ENCODE measurements at regions not wholly inside any gene's neighbourhood (a gene's known extent, or its start where the extent isn't known, plus 50 kb on each side); places are given as distances from the start of the nearest gene placed in this dataset.

- TF ChIP-seq ZNF44 (CRISPR knock-in tag; IDR thresholded peaks at IDR 0.05): no peak
- TF ChIP-seq MBD4 (IDR thresholded peaks at IDR 0.05; ENCODE audit: borderline replicate concordance, low read length): no peak
- TF ChIP-seq RXRB (CRISPR knock-in tag; IDR thresholded peaks at IDR 0.05; ENCODE audit: borderline replicate concordance): no peak
- no peak for TF ChIP-seq CEBPB (IDR thresholded peaks at IDR 0.05; ENCODE audit: borderline replicate concordance, low read depth, low read length)
- no peak for TF ChIP-seq ZNF615 (CRISPR knock-in tag; IDR thresholded peaks at IDR 0.05; ENCODE audit: borderline replicate concordance)
- no peak for TF ChIP-seq KAT8 (CRISPR knock-in tag; IDR thresholded peaks at IDR 0.05)
- no peak for TF ChIP-seq ZNF7 (CRISPR knock-in tag; IDR thresholded peaks at IDR 0.05)
Measured at GRCh38 chr4:108484187-108484586, 136.2 kb upstream of the RPL34 start (continued).

GRCh38 chr4:108483650-108484049 lies 136.7 kb upstream of the RPL34 start:
- H3K27me3 ChIP-seq (ENCODE audit: control insufficient read depth in 1 of 2, insufficient read depth in 2 of 2, low read length in 2 of 2): no peaks in the 10 kb centered on the region; a peak in 1 of 5 replicates
- TF ChIP-seq ZBTB37 (CRISPR knock-in tag; IDR thresholded peaks at IDR 0.05) (no peak), ZNF678 (CRISPR knock-in tag; IDR thresholded peaks at IDR 0.05) (no peak), ZNF460 (CRISPR knock-in tag; IDR thresholded peaks at IDR 0.05; ENCODE audit: borderline replicate concordance) (no peak), TCF7L2 (IDR thresholded peaks at IDR 0.05; ENCODE audit: low read depth, low read length) (no peak), ETV5 (CRISPR knock-in tag; IDR thresholded peaks at IDR 0.05; ENCODE audit: borderline replicate concordance) (no peak), FOXP4 (CRISPR knock-in tag; IDR thresholded peaks at IDR 0.05) (no peak), ZNF567 (CRISPR knock-in tag; IDR thresholded peaks at IDR 0.05; ENCODE audit: borderline replicate concordance) (no peak)

More at GRCh38 chr4:108483650-108484049, 136.7 kb upstream of the RPL34 start:
- CTCF ChIA-PET (ENCODE audit: low intra/inter-chr PET ratio, low total read pairs): no interaction called here
- Histone ChIP-seq H3K36me3 (replicated peaks in 1 of 2; ENCODE audit: control insufficient read depth in 1 of 2, insufficient read depth in 2 of 2, low read length in 2 of 2) (no peaks in the 10 kb centered on the region), H3K9me3 (ENCODE audit: low read length) (no peaks in the 10 kb centered on the region), H3K27ac (ENCODE audit: extremely low read length, insufficient read depth, low read length) (no peak overlapping the region), H3K9ac (ENCODE audit: insufficient read depth, low read depth, low read length) (no peak overlapping the region), H4K20me1 (ENCODE audit: insufficient read depth, low read length) (no peaks in the 10 kb centered on the region), H3K4me2 (ENCODE audit: low read depth, low read length) (no peak overlapping the region), H3K4me1 (ENCODE audit: insufficient read depth, low read length) (no peaks in the 10 kb centered on the region), H3K79me2 (ENCODE audit: insufficient read depth, low read length) (no peaks in the 10 kb centered on the region), H2AFZ (ENCODE audit: low read length) (no peak overlapping the region), H3K4me3 (replicated peaks in 1 of 3; ENCODE audit: insufficient read depth in 1 of 3, low read depth in 2 of 3, low read length in 3 of 3) (no peak overlapping the region)
- WGBS (ENCODE audit: low lambda C conversion rate): 47% methylated on average over 3 of the region's 3 CpGs
- no peak for ATAC-seq
- POLR2A ChIA-PET: no interaction called here
- no peak for FAIRE-seq
- in situ Hi-C loops (cut with HindIII; ENCODE audit: extremely low pct_ligation_motif_present, low pct_unique_long_range_greater_than_20kb) (loop anchor here (25.0 kb wide), 1 partner anchor 446 kb away; no protein-coding TSS in a partner anchor), intact Hi-C loops (cut with micrococcal nuclease; ENCODE audit: unreplicated experiment) (no loop called here)
- DNase-seq (ENCODE audit: low spot score): no peak
- BruUV-seq (replicated peaks): no TSS peak
